ENCODE measurements at regions not wholly inside any gene's neighbourhood (a gene's known extent, or its start where the extent isn't known, plus 50 kb on each side); places are given as distances from the start of the nearest gene placed in this dataset.

DNA sequence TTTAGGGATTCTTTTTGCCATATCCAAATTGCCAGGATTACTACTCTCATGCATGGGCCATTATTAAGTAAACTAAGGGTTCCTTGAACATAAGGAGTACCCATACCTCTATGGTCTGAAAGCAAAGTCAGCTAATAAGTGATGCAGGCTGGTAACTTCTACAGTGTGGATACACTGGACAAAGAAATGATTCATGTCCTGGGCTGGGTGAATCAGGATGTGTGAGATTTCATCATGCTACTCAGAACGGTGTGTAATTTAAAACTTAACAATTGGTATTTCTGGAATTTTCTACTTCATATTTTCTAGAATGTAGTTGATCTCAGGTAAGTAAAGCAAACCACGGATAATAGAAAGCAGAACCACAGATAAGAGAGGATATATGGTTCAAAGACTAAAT is 428.8 kb downstream of the CHSY3 start:
- no peaks in the 10 kb centered on the region for H3K27me3 ChIP-seq (replicated peaks in 1 of 2; ENCODE audit: control insufficient read depth in 2 of 2, insufficient read depth in 2 of 2, low read length in 1 of 2)
- H3K27ac ChIP-seq (ENCODE audit: control insufficient read depth, insufficient read depth) = no peak overlapping the region
- H4K20me1 ChIP-seq (ENCODE audit: control insufficient read depth, insufficient read depth) = no peaks in the 10 kb centered on the region
- intact Hi-C loops (cut with micrococcal nuclease; ENCODE audit: unreplicated experiment) (no loop called here), in situ Hi-C loops (cut with MboI) (no loop called here)
- TF ChIP-seq YY1 (IDR thresholded peaks at IDR 0.05; ENCODE audit: low read depth, low read length) (no peak), SUPT20H (IDR thresholded peaks at IDR 0.05; ENCODE audit: borderline replicate concordance, control insufficient read depth, low read depth, low read length) (no peak), CBX5 (IDR thresholded peaks at IDR 0.05; ENCODE audit: low read depth) (no peak), KDM1A (IDR thresholded peaks at IDR 0.05; ENCODE audit: borderline replicate concordance) (no peak), RAD51 (IDR thresholded peaks at IDR 0.05) (no peak), MYC (IDR thresholded peaks at IDR 0.05; ENCODE audit: insufficient read depth, insufficient read length, insufficient replicate concordance, low read length, severe bottlenecking) (no peak), STAT3 (IDR thresholded peaks at IDR 0.05; ENCODE audit: low read depth, low read length) (no peak), EZH2 (IDR thresholded peaks at IDR 0.05; ENCODE audit: borderline replicate concordance, control insufficient read depth, low read depth, low read length) (no peak), ZSCAN29 (IDR thresholded peaks at IDR 0.05) (no peak), FOXM1 (IDR thresholded peaks at IDR 0.05; ENCODE audit: low read depth, low read length) (no peak), POLR2A (IDR thresholded peaks at IDR 0.05; ENCODE audit: low read depth, low read length) (no peak)
- TF ChIP-seq, protein P1, sequence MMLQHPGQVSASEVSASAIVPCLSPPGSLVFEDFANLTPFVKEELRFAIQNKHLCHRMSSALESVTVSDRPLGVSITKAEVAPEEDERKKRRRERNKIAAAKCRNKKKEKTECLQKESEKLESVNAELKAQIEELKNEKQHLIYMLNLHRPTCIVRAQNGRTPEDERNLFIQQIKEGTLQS (IDR thresholded peaks at IDR 0.05; ENCODE audit: borderline replicate concordance, extremely low read depth, low read depth, low read length) = no peak
- WGBS (ENCODE audit: insufficient coverage, insufficient replicate concordance, low lambda C conversion rate, missing lambda C conversion rate) = 12% methylated on average over 2 of the region's 2 CpGs
- ChIA-PET POLR2A (no interaction called here), SMC1A (ENCODE audit: uncharacterized antibody, unreplicated experiment) (no interaction called here), RAD21 (ENCODE audit: unreplicated experiment) (no interaction called here), CTCF (no interaction called here)
- no peaks in the 10 kb centered on the region for H3K79me2 ChIP-seq (ENCODE audit: control insufficient read depth, insufficient read depth, low read length)
- no peak for FAIRE-seq
- DNase-seq (ENCODE audit: low read depth, low spot score) = no peak
- no TSS peak for BruUV-seq (replicated peaks)
- H3K36me3 ChIP-seq (ENCODE audit: control insufficient read depth in 2 of 2, insufficient read depth in 2 of 2, low read length in 1 of 2) = no peaks in the 10 kb centered on the region
- H3K4me1 ChIP-seq (ENCODE audit: control insufficient read depth, insufficient read depth, low read length) = no peaks in the 10 kb centered on the region
- no peak for ATAC-seq
- H3K9me3 ChIP-seq (replicated peaks; ENCODE audit: control insufficient read depth, insufficient read depth, low read length) = no peaks in the 10 kb centered on the region; the same call in 2 of the 3 replicates
- no peak overlapping the region for H2AFZ ChIP-seq (ENCODE audit: control insufficient read depth, low read depth, low read length)
- no peak overlapping the region for H3K4me3 ChIP-seq
- no peak overlapping the region for H3K4me2 ChIP-seq (ENCODE audit: control insufficient read depth, insufficient read depth)
- no peak overlapping the region for H3K9ac ChIP-seq (ENCODE audit: control insufficient read depth, insufficient read depth, low read length)
